OCI-LY7 (cell line): ENCODE measurements at regions not wholly inside any gene's neighbourhood (a gene's known extent, or its start where the extent isn't known, plus 50 kb on each side); places are given as distances from the start of the nearest gene placed in this dataset.

Experiments used
- BruUV-seq: library from RNA; stranded (reverse); fragments of 400-500 nt; replicated peaks from 2 replicates; lab custom pipeline; 2021; lab: Mats Ljungman, UMichigan
- CTCF ChIA-PET: fragments of 300-600 bp; sonication (Branson Sonifier 250); formaldehyde crosslinking; loops from one replicate; lab custom pipeline; 2022; ENCODE audit warnings: antibody characterized with exemption; ENCODE audit not compliant: unreplicated experiment; lab: Charles Lee
- POLR2A ChIA-PET: fragments of 300-600 bp; sonication (Branson Sonifier 250); formaldehyde crosslinking; loops from one replicate; lab custom pipeline; 2022; ENCODE audit warnings: antibody characterized with exemption; lab: Charles Lee
- DNase-seq: peaks from one replicate; pipeline ENCODE4 v3.0.0-alpha.2; 2015; ENCODE audit warnings: low spot score
- H2AFZ ChIP-seq: fragments of 200-600 bp; sonication (generic), shearing (Covaris generic); 2 replicates; pipeline ENCODE4 v1.6.1; 2014; ENCODE audit warnings: mild to moderate bottlenecking, antibody characterized with exemption, low read length, moderate library complexity
- H3K27ac ChIP-seq: fragments of 200-600 bp; sonication (generic); 2 replicates; pipeline ENCODE4 v1.5.1; 2014; ENCODE audit warnings: mixed run types, low read depth, mild to moderate bottlenecking, moderate library complexity, low read length, inconsistent platforms; ENCODE audit not compliant: poor library complexity, severe bottlenecking
- H3K36me3 ChIP-seq: fragments of 200-600 bp; sonication (generic); 2 replicates; pipeline ENCODE4 v1.6.1; 2014; ENCODE audit warnings: mild to moderate bottlenecking, antibody characterized with exemption, low read length, moderate library complexity, mixed read lengths; ENCODE audit not compliant: insufficient read depth
- H3K4me1 ChIP-seq: fragments of 200-600 bp; sonication (generic); 2 replicates; pipeline ENCODE4 v1.5.1; 2014; ENCODE audit warnings: mild to moderate bottlenecking, low read length; ENCODE audit not compliant: insufficient read depth, poor library complexity, severe bottlenecking
- H3K4me2 ChIP-seq: fragments of 200-600 bp; sonication (generic); 2 replicates; pipeline ENCODE4 v1.6.1; 2014; ENCODE audit warnings: mild to moderate bottlenecking, low read length
- H3K4me3 ChIP-seq: fragments of 200-600 bp; sonication (generic); 2 replicates; pipeline ENCODE4 v1.5.1; 2014; ENCODE audit warnings: mild to moderate bottlenecking, low read depth, low read length; ENCODE audit not compliant: poor library complexity, severe bottlenecking
- H3K79me2 ChIP-seq: fragments of 200-600 bp; sonication (generic); 2 replicates; pipeline ENCODE4 v1.6.1; 2016; ENCODE audit warnings: low read depth, mild to moderate bottlenecking, low read length, moderate library complexity, mixed read lengths; ENCODE audit not compliant: insufficient read depth
- H3K9me2 ChIP-seq: fragments of 200-600 bp; sonication (generic); 2 replicates; pipeline ENCODE4 v1.6.1; 2016; ENCODE audit warnings: mild to moderate bottlenecking, low read length, mixed read lengths; ENCODE audit not compliant: insufficient read depth
- H3K9me3 ChIP-seq: fragments of 200-600 bp; sonication (generic); 2 replicates; pipeline ENCODE4 v1.6.1; 2014; ENCODE audit warnings: mild to moderate bottlenecking, mixed run types, low read length, mixed read lengths
- H4K20me1 ChIP-seq: fragments of 200-600 bp; sonication (generic); 2 replicates; pipeline ENCODE4 v1.6.1; 2014; ENCODE audit warnings: mild to moderate bottlenecking, antibody characterized with exemption, low read length, moderate library complexity, mixed read lengths; ENCODE audit not compliant: insufficient read depth
- EZH2phosphoT487 ChIP-seq: fragments of 200-600 bp; sonication (generic); IDR thresholded peaks from 2 replicates; pipeline ENCODE4 v1.6.1; 2018; ENCODE audit warnings: low read depth, borderline replicate concordance, mild to moderate bottlenecking, mixed run types, antibody characterized with exemption, low read length, moderate library complexity, mixed read lengths
- intact Hi-C: fragments of 100-400 bp; cut with micrococcal nuclease; formaldehyde crosslinking; loops from one replicate; pipeline ENCODE4 v1.10.0; 2022; ENCODE audit not compliant: unreplicated experiment
- TF ChIP-seq, protein P1 (sequence below): fragments of 200-600 bp; sonication (generic); conservative IDR thresholded peaks from 2 replicates; pipeline ENCODE4 v1.5.1; 2014; ENCODE audit warnings: mild to moderate bottlenecking, antibody characterized with exemption, low read length, moderate library complexity, mixed read lengths

DNA sequence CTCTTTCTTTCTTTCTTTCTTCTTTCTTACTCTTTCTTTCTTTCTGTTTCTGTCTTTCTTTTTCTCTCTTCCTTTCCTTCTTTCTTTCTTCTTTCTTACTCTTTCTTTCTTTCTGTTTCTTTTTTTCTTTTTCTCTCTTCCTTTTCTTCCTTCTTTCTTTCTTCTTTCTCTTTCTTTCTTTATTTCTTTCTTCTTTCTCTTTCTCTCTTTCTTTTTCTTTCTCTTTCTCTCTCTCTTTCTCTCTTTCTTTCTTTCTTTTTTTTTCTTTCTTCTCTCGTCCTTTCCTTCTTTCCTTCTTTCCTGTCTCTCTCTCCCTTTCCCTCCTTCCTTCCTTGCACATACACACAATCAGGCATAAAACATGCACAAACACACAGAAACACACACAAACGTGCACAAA lies 79.3 kb upstream of the SHOX start:
- no peaks in the 10 kb centered on the region for H3K36me3 ChIP-seq
- H4K20me1 ChIP-seq = no peaks in the 10 kb centered on the region
- no peaks in the 10 kb centered on the region for H3K79me2 ChIP-seq
- ChIA-PET POLR2A (no interaction called here), CTCF (no interaction called here)
- H2AFZ ChIP-seq = no peak overlapping the region
- H3K4me1 ChIP-seq = no peaks in the 10 kb centered on the region
- TF ChIP-seq, protein P1, sequence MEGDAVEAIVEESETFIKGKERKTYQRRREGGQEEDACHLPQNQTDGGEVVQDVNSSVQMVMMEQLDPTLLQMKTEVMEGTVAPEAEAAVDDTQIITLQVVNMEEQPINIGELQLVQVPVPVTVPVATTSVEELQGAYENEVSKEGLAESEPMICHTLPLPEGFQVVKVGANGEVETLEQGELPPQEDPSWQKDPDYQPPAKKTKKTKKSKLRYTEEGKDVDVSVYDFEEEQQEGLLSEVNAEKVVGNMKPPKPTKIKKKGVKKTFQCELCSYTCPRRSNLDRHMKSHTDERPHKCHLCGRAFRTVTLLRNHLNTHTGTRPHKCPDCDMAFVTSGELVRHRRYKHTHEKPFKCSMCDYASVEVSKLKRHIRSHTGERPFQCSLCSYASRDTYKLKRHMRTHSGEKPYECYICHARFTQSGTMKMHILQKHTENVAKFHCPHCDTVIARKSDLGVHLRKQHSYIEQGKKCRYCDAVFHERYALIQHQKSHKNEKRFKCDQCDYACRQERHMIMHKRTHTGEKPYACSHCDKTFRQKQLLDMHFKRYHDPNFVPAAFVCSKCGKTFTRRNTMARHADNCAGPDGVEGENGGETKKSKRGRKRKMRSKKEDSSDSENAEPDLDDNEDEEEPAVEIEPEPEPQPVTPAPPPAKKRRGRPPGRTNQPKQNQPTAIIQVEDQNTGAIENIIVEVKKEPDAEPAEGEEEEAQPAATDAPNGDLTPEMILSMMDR = no peak
- no peak for TF ChIP-seq EZH2phosphoT487
- DNase-seq = no peak
- BruUV-seq = no TSS peak
- H3K27ac ChIP-seq = no peak overlapping the region
- intact Hi-C loops = no loop called here
- H3K9me2 ChIP-seq = no peaks in the 10 kb centered on the region
- no peak overlapping the region for H3K4me2 ChIP-seq
- H3K9me3 ChIP-seq = no peaks in the 10 kb centered on the region
- no peak overlapping the region for H3K4me3 ChIP-seq

DNA sequence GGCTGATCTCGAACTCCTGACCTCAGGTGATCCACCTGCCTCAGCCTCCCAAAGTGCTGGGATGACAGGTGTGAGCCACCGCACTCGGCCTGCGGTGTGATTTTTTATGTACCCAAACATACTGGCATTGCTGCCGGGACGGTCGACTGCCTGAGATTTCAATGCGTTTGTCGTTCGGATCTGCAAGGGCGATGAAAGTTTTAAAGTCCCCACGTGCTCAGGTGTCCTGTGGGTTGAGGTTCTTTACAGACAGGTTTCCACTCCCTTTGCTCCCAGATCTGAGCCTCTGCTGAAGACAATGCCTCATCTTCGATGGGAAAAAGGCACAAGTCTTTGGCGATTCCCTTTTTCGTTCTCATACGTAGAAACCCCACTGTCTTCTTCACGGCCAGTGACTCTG lies 78.1 kb upstream of the SHOX start:
- H3K9me3 ChIP-seq = no peaks in the 10 kb centered on the region
- intact Hi-C loops = no loop called here
- TF ChIP-seq, protein P1 = no peak
- H3K36me3 ChIP-seq = no peaks in the 10 kb centered on the region
- no TSS peak for BruUV-seq
- no peak overlapping the region for H2AFZ ChIP-seq
- H3K79me2 ChIP-seq = no peaks in the 10 kb centered on the region
- H3K4me2 ChIP-seq = no peak overlapping the region
- ChIA-PET POLR2A (no interaction called here), CTCF (no interaction called here)
- no peaks in the 10 kb centered on the region for H4K20me1 ChIP-seq
- DNase-seq = no peak
- no peaks in the 10 kb centered on the region for H3K4me1 ChIP-seq
- no peaks in the 10 kb centered on the region for H3K9me2 ChIP-seq
- no peak overlapping the region for H3K4me3 ChIP-seq
- H3K27ac ChIP-seq = no peak overlapping the region

DNA sequence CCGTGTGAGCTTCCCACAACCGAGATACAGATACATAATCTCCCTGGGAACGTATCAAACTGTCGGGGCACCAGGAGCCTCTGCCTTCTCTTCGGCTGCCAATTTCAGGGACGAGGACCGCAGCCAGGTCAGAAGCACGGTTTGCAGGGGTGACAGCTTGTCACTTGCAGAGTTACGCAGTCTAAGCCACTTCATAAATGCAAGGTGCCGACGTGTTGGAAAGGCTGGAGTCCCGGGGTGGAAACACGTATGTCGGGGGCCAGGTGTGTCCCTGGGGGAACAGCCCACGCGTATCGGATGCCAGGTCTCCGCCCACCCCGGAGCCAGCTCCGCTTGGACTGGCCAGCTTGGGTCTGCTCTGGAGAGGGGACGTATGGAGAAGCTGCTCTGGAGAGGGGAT lies 76.3 kb upstream of the SHOX start:
- CTCF ChIA-PET = no interaction called here
- POLR2A ChIA-PET = no interaction called here
- no peaks in the 10 kb centered on the region for H3K9me3 ChIP-seq

More for the DNA sequence above, 76.3 kb upstream of the SHOX start:
- no peak for TF ChIP-seq EZH2phosphoT487
- TF ChIP-seq, protein P1 = no peak
- intact Hi-C loops = no loop called here
- Histone ChIP-seq H3K4me3 (no peak overlapping the region), H2AFZ (no peak overlapping the region), H3K27ac (no peak overlapping the region), H4K20me1 (no peaks in the 10 kb centered on the region), H3K9me2 (no peaks in the 10 kb centered on the region), H3K36me3 (no peaks in the 10 kb centered on the region), H3K4me1 (no peaks in the 10 kb centered on the region), H3K4me2 (no peak overlapping the region), H3K79me2 (no peaks in the 10 kb centered on the region)
- DNase-seq = no peak
- no TSS peak for BruUV-seq
